ENCODE measurements at regions not wholly inside any gene's neighbourhood (a gene's known extent, or its start where the extent isn't known, plus 50 kb on each side); places are given as distances from the start of the nearest gene placed in this dataset.
"Not testable (repeated sequence)": the region's sequence is repeated elsewhere in the genome, so short reads cannot be mapped to it uniquely, and the experiment has no call there.

GRCh38 chr1:146487555-146487954, 258.7 kb upstream of the NOTCH2NLA start:
- DNase-seq, result not testable (repeated sequence)

- not testable (repeated sequence) for DNase-seq
Observed at GRCh38 chr1:146487155-146487554, 258.3 kb upstream of the NOTCH2NLA start.

- DNase-seq, result not testable (repeated sequence)
Observed at GRCh38 chr1:146486300-146487014, 257.6 kb upstream of the NOTCH2NLA start.

- DNase-seq, result not testable (repeated sequence)
Observed at GRCh38 chr1:146484195-146484594, 255.4 kb upstream of the NOTCH2NLA start.

GRCh38 chr1:146479188-146479587, 250.4 kb upstream of the NOTCH2NLA start:
- DNase-seq, result not testable (repeated sequence)

- not testable (repeated sequence) for DNase-seq
Observed at GRCh38 chr1:146478125-146478720, 249.4 kb upstream of the NOTCH2NLA start.

- not testable (repeated sequence) for DNase-seq
Observed at GRCh38 chr1:146475086-146475485, 246.3 kb upstream of the NOTCH2NLA start.

GRCh38 chr1:146474216-146474615, 245.4 kb upstream of the NOTCH2NLA start:
- DNase-seq, result not testable (repeated sequence)

- peak; percentile 67 for DNase-seq
Observed at GRCh38 chr1:146472192-146472861, 243.5 kb upstream of the NOTCH2NLA start.

- not testable (repeated sequence) for DNase-seq
Observed at GRCh38 chr1:146459939-146460338, 231.1 kb upstream of the NOTCH2NLA start.

GRCh38 chr1:146459308-146459707, 230.5 kb upstream of the NOTCH2NLA start:
- not testable (repeated sequence) for DNase-seq

- DNase-seq, result not testable (repeated sequence)
Observed at GRCh38 chr1:146448877-146449246, 220.0 kb upstream of the NOTCH2NLA start.

GRCh38 chr1:146448212-146448876, 219.5 kb upstream of the NOTCH2NLA start:
- not testable (repeated sequence) for DNase-seq

- not testable (repeated sequence) for DNase-seq
Observed at GRCh38 chr1:146443871-146444222, 215.0 kb upstream of the NOTCH2NLA start.

- DNase-seq, result not testable (repeated sequence)
Observed at GRCh38 chr1:146443088-146443870, 214.5 kb upstream of the NOTCH2NLA start.

- DNase-seq, result not testable (repeated sequence)
Observed at GRCh38 chr1:146438543-146438942, 209.7 kb upstream of the NOTCH2NLA start.

- not testable (repeated sequence) for DNase-seq
Observed at GRCh38 chr1:146416642-146417041, 187.8 kb upstream of the NOTCH2NLA start.

- not testable (repeated sequence) for DNase-seq
Observed at GRCh38 chr1:146415017-146415416, 186.2 kb upstream of the NOTCH2NLA start.

- DNase-seq, result not testable (repeated sequence)
Observed at GRCh38 chr1:146413911-146414310, 185.1 kb upstream of the NOTCH2NLA start.

- not testable (repeated sequence) for DNase-seq
Observed at GRCh38 chr1:146411923-146412322, 183.1 kb upstream of the NOTCH2NLA start.

GRCh38 chr1:146409817-146410441, 181.1 kb upstream of the NOTCH2NLA start:
- DNase-seq, result not testable (repeated sequence)
